Esophagus (tissue), 2 donors: ENCODE measurements at regions not wholly inside any gene's neighbourhood (a gene's known extent, or its start where the extent isn't known, plus 50 kb on each side); places are given as distances from the start of the nearest gene placed in this dataset.

ENCODE experiments used
- H3K27ac ChIP-seq, 2 donors: one replicate each; pipeline ENCODE4 v1.5.1; 2013; ENCODE audit warnings: low read depth in 2 of 2, mild to moderate bottlenecking in 2 of 2, inconsistent platforms in 1 of 2, low read length in 1 of 2, moderate library complexity in 1 of 2
- H3K27me3 ChIP-seq, 2 donors: one replicate each; pipeline ENCODE4 v1.6.1; 2013; ENCODE audit warnings: low read length in 2 of 2, control low read depth in 1 of 2, mild to moderate bottlenecking in 1 of 2; ENCODE audit not compliant: insufficient read depth in 2 of 2, control insufficient read depth in 1 of 2
- H3K36me3 ChIP-seq, 2 donors: one replicate each; pipeline ENCODE4 v1.6.1; 2013; ENCODE audit warnings: low read length in 1 of 2; ENCODE audit not compliant: control insufficient read depth in 2 of 2, insufficient read depth in 2 of 2
- H3K4me1 ChIP-seq, 2 donors: one replicate each; pipeline ENCODE4 v1.6.1; 2013; ENCODE audit warnings: low read length in 1 of 2; ENCODE audit not compliant: control insufficient read depth in 2 of 2, insufficient read depth in 2 of 2
- H3K4me3 ChIP-seq, 2 donors: one replicate each; pipeline ENCODE4 v1.5.1; 2013; ENCODE audit warnings: low read length in 2 of 2, mild to moderate bottlenecking in 2 of 2, low read depth in 1 of 2, moderate library complexity in 1 of 2
- H3K9me3 ChIP-seq, 2 donors: one replicate each; pipeline ENCODE4 v1.6.1; 2013; ENCODE audit warnings: mild to moderate bottlenecking in 2 of 2, low read depth in 1 of 2, low read length in 1 of 2, moderate library complexity in 1 of 2; ENCODE audit not compliant: control insufficient read depth in 2 of 2, insufficient read depth in 1 of 2
- WGBS, 2 donors: extraction: QIAGEN DNeasy Blood & Tissue Kit; methylation state at CpG; one replicate each; pipeline ENCODE4 v1.1.7; 2013; 5-methylcytosine and 5-hydroxymethylcytosine counted together
- donor health status: healthy with polysubstance abuse.
- donor health status: Bipolar disorder and iron deficiency.

- Histone ChIP-seq H3K27me3 (no peaks in the 10 kb centered on the region), H3K4me3 (no peak overlapping the region), H3K36me3 (no peaks in the 10 kb centered on the region), H3K9me3 (no peaks in the 10 kb centered on the region), H3K27ac (no peak overlapping the region), H3K4me1 (no peaks in the 10 kb centered on the region)
- WGBS, 2 donors, result 64 to 66% methylated on average over 5 of the region's 5 CpGs
Observed at GRCh38 chr7:136174477-136175125, 197.4 kb upstream of the MTPN start.

GRCh38 chr7:136173874-136174273, 196.7 kb upstream of the MTPN start:
- Histone ChIP-seq H3K9me3 (no peaks in the 10 kb centered on the region), H3K27ac (no peak overlapping the region), H3K4me1 (no peaks in the 10 kb centered on the region), H3K27me3 (no peaks in the 10 kb centered on the region), H3K36me3 (no peaks in the 10 kb centered on the region), H3K4me3 (no peak overlapping the region)
- WGBS, 2 donors, result 53 to 56% methylated on average over 5 of the region's 5 CpGs

GRCh38 chr7:136171233-136171632, 194.1 kb upstream of the MTPN start:
- H3K27me3 ChIP-seq, result no peaks in the 10 kb centered on the region
- H3K27ac ChIP-seq, result no peak overlapping the region
- H3K4me3 ChIP-seq, result no peak overlapping the region
- H3K9me3 ChIP-seq, result no peaks in the 10 kb centered on the region
- no peaks in the 10 kb centered on the region for H3K36me3 ChIP-seq
- no peaks in the 10 kb centered on the region for H3K4me1 ChIP-seq

GRCh38 chr7:136168821-136169220, 191.7 kb upstream of the MTPN start:
- H3K4me1 ChIP-seq, result no peaks in the 10 kb centered on the region
- H3K4me3 ChIP-seq, result no peak overlapping the region
- H3K36me3 ChIP-seq, result no peaks in the 10 kb centered on the region
- H3K27me3 ChIP-seq, result no peaks in the 10 kb centered on the region
- no peak overlapping the region for H3K27ac ChIP-seq
- WGBS, 2 donors, result 48 to 49% methylated on average over 2 of the region's 2 CpGs
- H3K9me3 ChIP-seq, result no peaks in the 10 kb centered on the region

- 60 to 68% methylated on average over 4 of the region's 4 CpGs for WGBS, 2 donors
- no peaks in the 10 kb centered on the region for H3K36me3 ChIP-seq
- H3K9me3 ChIP-seq, result no peaks in the 10 kb centered on the region
- H3K4me1 ChIP-seq, result no peaks in the 10 kb centered on the region
- H3K27me3 ChIP-seq, result no peaks in the 10 kb centered on the region
- H3K4me3 ChIP-seq, result no peak overlapping the region
- H3K27ac ChIP-seq, result no peak overlapping the region
Observed at GRCh38 chr7:136167991-136168390, 190.8 kb upstream of the MTPN start.

- Histone ChIP-seq H3K4me1 (no peaks in the 10 kb centered on the region), H3K27me3 (no peaks in the 10 kb centered on the region)
- WGBS, 2 donors, result 65 to 80% methylated on average over 1 of the region's 1 CpG
Observed at GRCh38 chr7:136166521-136166920, 189.4 kb upstream of the MTPN start.

GRCh38 chr7:136163340-136163801, 186.2 kb upstream of the MTPN start:
- no peak overlapping the region for H3K27ac ChIP-seq
- no peaks in the 10 kb centered on the region for H3K4me1 ChIP-seq
- H3K27me3 ChIP-seq, result no peaks in the 10 kb centered on the region
- no peak overlapping the region for H3K4me3 ChIP-seq
- no peaks in the 10 kb centered on the region for H3K9me3 ChIP-seq
- H3K36me3 ChIP-seq, result no peaks in the 10 kb centered on the region
- 88 to 93% methylated on average over 4 of the region's 4 CpGs for WGBS, 2 donors

More at GRCh38 chr7:136166521-136166920, 189.4 kb upstream of the MTPN start:
- Histone ChIP-seq H3K36me3 (no peaks in the 10 kb centered on the region), H3K9me3 (no peaks in the 10 kb centered on the region), H3K4me3 (no peak overlapping the region), H3K27ac (no peak overlapping the region)

- Histone ChIP-seq H3K27ac (no peak overlapping the region), H3K27me3 (no peaks in the 10 kb centered on the region)
Observed at GRCh38 chr7:136150311-136150710, 173.2 kb upstream of the MTPN start.

GRCh38 chr7:136148920-136149319, 171.8 kb upstream of the MTPN start:
- H3K4me1 ChIP-seq, result no peaks in the 10 kb centered on the region
- no peaks in the 10 kb centered on the region for H3K9me3 ChIP-seq
- 64 to 68% methylated on average over 5 of the region's 5 CpGs for WGBS, 2 donors
- H3K36me3 ChIP-seq, result no peaks in the 10 kb centered on the region
- H3K4me3 ChIP-seq, result no peak overlapping the region
- H3K27ac ChIP-seq, result no peak overlapping the region
- H3K27me3 ChIP-seq, result no peaks in the 10 kb centered on the region

More at GRCh38 chr7:136150311-136150710, 173.2 kb upstream of the MTPN start:
- Histone ChIP-seq H3K9me3 (no peaks in the 10 kb centered on the region), H3K4me3 (no peak overlapping the region), H3K36me3 (no peaks in the 10 kb centered on the region), H3K4me1 (no peaks in the 10 kb centered on the region)
- WGBS, 2 donors, result 30 to 41% methylated on average over 1 of the region's 1 CpG

- H3K4me3 ChIP-seq, result no peak overlapping the region
- 91 to 98% methylated on average over 1 of the region's 1 CpG for WGBS, 2 donors
- no peaks in the 10 kb centered on the region for H3K27me3 ChIP-seq
- H3K9me3 ChIP-seq, result no peaks in the 10 kb centered on the region
- no peaks in the 10 kb centered on the region for H3K4me1 ChIP-seq
- no peaks in the 10 kb centered on the region for H3K36me3 ChIP-seq
- no peak overlapping the region for H3K27ac ChIP-seq
Observed at GRCh38 chr7:136146925-136147324, 169.8 kb upstream of the MTPN start.
